Astrocyte (in vitro differentiated cells and primary cell): ENCODE measurements at regions not wholly inside any gene's neighbourhood (a gene's known extent, or its start where the extent isn't known, plus 50 kb on each side); places are given as distances from the start of the nearest gene placed in this dataset.
A peak's percentile ranks its signal among the peaks of the same experiment; 100 is the strongest.

Experiments used
- DNase-seq: peaks from one replicate; pipeline ENCODE4 v3.0.0-alpha.2; 2010; ENCODE audit warnings: low read depth
- FAIRE-seq: peaks from 2 replicates; lab custom pipeline; 2011; peaks lifted over from hg19 to GRCh38; lab: Jason Lieb, UNC
- H2AFZ ChIP-seq: 2 replicates; pipeline ENCODE4 v1.6.0; 2012; ENCODE audit warnings: low read depth, low read length, inconsistent platforms
- H3K27ac ChIP-seq: 2 replicates; pipeline ENCODE4 v1.5.1; 2011; ENCODE audit warnings: low read depth, low read length, inconsistent platforms
- H3K27me3 ChIP-seq: 2 replicates; pipeline ENCODE4 v1.6.0; 2011; ENCODE audit warnings: low read length, inconsistent platforms; ENCODE audit not compliant: insufficient read depth
- H3K36me3 ChIP-seq: 2 replicates; pipeline ENCODE4 v1.5.1; 2011; ENCODE audit warnings: low read length, inconsistent platforms; ENCODE audit not compliant: insufficient read depth
- H3K4me1 ChIP-seq: 2 replicates; pipeline ENCODE4 v1.5.1; 2011; ENCODE audit warnings: low read length, inconsistent platforms; ENCODE audit not compliant: insufficient read depth
- H3K4me2 ChIP-seq: 2 replicates; pipeline ENCODE4 v1.6.0; 2012; ENCODE audit warnings: low read length, inconsistent platforms
- H3K4me3 ChIP-seq: 2 replicates; pipeline ENCODE4 v1.5.1; 2011; ENCODE audit warnings: low read depth, mild to moderate bottlenecking, low read length, inconsistent platforms; ENCODE audit not compliant: insufficient read depth
- H3K79me2 ChIP-seq: 2 replicates; pipeline ENCODE4 v1.6.0; 2012; ENCODE audit warnings: mild to moderate bottlenecking, low read length, inconsistent platforms; ENCODE audit not compliant: insufficient read depth
- H3K9ac ChIP-seq: 2 replicates; pipeline ENCODE4 v1.6.0; 2012; ENCODE audit warnings: mild to moderate bottlenecking, low read length, inconsistent platforms
- H3K9me3 ChIP-seq: 2 replicates; pipeline ENCODE4 v1.5.1; 2012; ENCODE audit warnings: low read depth, mild to moderate bottlenecking, low read length, inconsistent platforms; ENCODE audit not compliant: insufficient read depth
- H4K20me1 ChIP-seq: 2 replicates; pipeline ENCODE4 v1.6.0; 2012; ENCODE audit warnings: low read length, inconsistent platforms; ENCODE audit not compliant: insufficient read depth
- H3K27ac Mint-ChIP-seq: one replicate; pipeline ENCODE4 v1.8.0; 2021; ENCODE audit warnings: mild to moderate bottlenecking, mixed read lengths; ENCODE audit not compliant: unreplicated experiment
- H3K27me3 Mint-ChIP-seq: one replicate; pipeline ENCODE4 v1.8.0; 2021; ENCODE audit warnings: low read depth, mixed read lengths; ENCODE audit not compliant: unreplicated experiment
- H3K36me3 Mint-ChIP-seq: one replicate; pipeline ENCODE4 v1.8.0; 2021; ENCODE audit warnings: low read depth, mixed read lengths; ENCODE audit not compliant: unreplicated experiment
- H3K4me1 Mint-ChIP-seq: one replicate; pipeline ENCODE4 v1.8.0; 2021; ENCODE audit warnings: low read depth, mixed read lengths; ENCODE audit not compliant: unreplicated experiment
- H3K4me3 Mint-ChIP-seq: one replicate; pipeline ENCODE4 v1.8.0; 2021; ENCODE audit warnings: mild to moderate bottlenecking, moderate library complexity, mixed read lengths; ENCODE audit not compliant: unreplicated experiment
- H3K9me3 Mint-ChIP-seq: one replicate; pipeline ENCODE4 v1.8.0; 2021; ENCODE audit warnings: mild to moderate bottlenecking, mixed read lengths; ENCODE audit not compliant: unreplicated experiment
- CTCF ChIP-seq: IDR thresholded peaks from 2 replicates; pipeline ENCODE4 v1.5.1; 2011; ENCODE audit warnings: low read depth, mild to moderate bottlenecking, inconsistent platforms, low read length, moderate library complexity; ENCODE audit not compliant: insufficient read depth
- EZH2 ChIP-seq: IDR thresholded peaks from 2 replicates; pipeline ENCODE4 v1.6.1; 2012; ENCODE audit warnings: mild to moderate bottlenecking, low read length, inconsistent platforms; ENCODE audit not compliant: insufficient read depth

DNA sequence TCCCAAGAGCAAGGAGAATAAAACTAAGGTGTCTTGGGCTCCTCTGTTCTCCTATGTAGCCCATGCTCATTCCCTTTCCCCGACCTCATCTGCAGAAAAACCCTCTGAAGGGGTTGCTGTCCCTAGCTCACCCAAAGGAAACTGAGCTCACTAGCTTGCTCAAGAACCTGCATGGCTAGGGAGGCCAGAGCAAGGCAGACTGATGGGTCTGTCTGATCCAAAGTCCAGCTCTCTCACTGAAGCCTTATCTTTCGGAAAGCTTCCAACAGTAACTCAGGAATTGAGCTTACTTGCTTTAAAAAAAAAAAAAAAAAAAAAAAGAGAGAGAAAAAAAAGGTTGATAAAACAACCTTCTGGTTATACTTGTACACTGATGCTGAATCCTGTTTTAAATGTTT lies 141.4 kb upstream of the TOPAZ1 start:
- Histone ChIP-seq H4K20me1 (no peaks in the 10 kb centered on the region), H3K36me3 (no peaks in the 10 kb centered on the region), H2AFZ (no peak overlapping the region), H3K4me2 (no peak overlapping the region), H3K4me1 (peaks cover 10% of the 10 kb centered on the region), H3K9me3 (no peaks in the 10 kb centered on the region), H3K4me3 (no peak overlapping the region), H3K27ac (no peak overlapping the region), H3K9ac (no peak overlapping the region), H3K79me2 (no peaks in the 10 kb centered on the region), H3K27me3 (no peaks in the 10 kb centered on the region)
- peaks cover 8% of the 10 kb centered on the region for H3K36me3 Mint-ChIP-seq
- no peaks in the 10 kb centered on the region for H3K9me3 Mint-ChIP-seq
- H3K4me1 Mint-ChIP-seq: peaks cover 25% of the 10 kb centered on the region
- no peaks in the 10 kb centered on the region for H3K27me3 Mint-ChIP-seq
- no peak overlapping the region for H3K27ac Mint-ChIP-seq
- no peak for FAIRE-seq
- TF ChIP-seq CTCF (no peak), EZH2 (no peak)
- DNase-seq: no peak
- H3K4me3 Mint-ChIP-seq: no peak overlapping the region

GRCh38 chr3:44104043-44104442 lies 137.6 kb upstream of the TOPAZ1 start:
- Histone ChIP-seq H3K9ac (no peak overlapping the region), H4K20me1 (no peaks in the 10 kb centered on the region), H3K36me3 (no peaks in the 10 kb centered on the region), H3K79me2 (no peaks in the 10 kb centered on the region), H3K27me3 (no peaks in the 10 kb centered on the region), H3K27ac (no peak overlapping the region), H3K4me2 (no peak overlapping the region), H3K4me1 (peaks cover 10% of the 10 kb centered on the region), H3K4me3 (no peak overlapping the region), H3K9me3 (no peaks in the 10 kb centered on the region), H2AFZ (no peak overlapping the region)
- TF ChIP-seq CTCF (no peak), EZH2 (no peak)
- Mint-ChIP-seq H3K36me3 (peaks cover 8% of the 10 kb centered on the region), H3K4me3 (peak overlapping the region; percentile 42), H3K27me3 (no peaks in the 10 kb centered on the region), H3K4me1 (peaks cover 46% of the 10 kb centered on the region), H3K27ac (peak overlapping the region; percentile 42), H3K9me3 (no peaks in the 10 kb centered on the region)
- DNase-seq (no peak), FAIRE-seq (no peak)

- H3K9me3 ChIP-seq: no peaks in the 10 kb centered on the region
- Mint-ChIP-seq H3K27me3 (no peaks in the 10 kb centered on the region), H3K4me1 (peaks cover 41% of the 10 kb centered on the region), H3K4me3 (peak overlapping the region; percentile 43), H3K27ac (peak overlapping the region; percentile 7), H3K9me3 (no peaks in the 10 kb centered on the region), H3K36me3 (peaks cover 13% of the 10 kb centered on the region)
- DNase-seq (peak; percentile 67), FAIRE-seq (peak; percentile 55)
- H3K27me3 ChIP-seq: no peaks in the 10 kb centered on the region
- H3K36me3 ChIP-seq: no peaks in the 10 kb centered on the region
- no peak overlapping the region for H3K4me2 ChIP-seq
- peaks cover 10% of the 10 kb centered on the region for H3K4me1 ChIP-seq
- no peak overlapping the region for H2AFZ ChIP-seq
- H3K79me2 ChIP-seq: no peaks in the 10 kb centered on the region
- no peaks in the 10 kb centered on the region for H4K20me1 ChIP-seq
- no peak overlapping the region for H3K27ac ChIP-seq
- H3K9ac ChIP-seq: no peak overlapping the region
- no peak overlapping the region for H3K4me3 ChIP-seq
- no peak for TF ChIP-seq EZH2
- no peak for TF ChIP-seq CTCF
Observed at GRCh38 chr3:44104668-44105321, 136.9 kb upstream of the TOPAZ1 start.
